Neural cell (in vitro differentiated cells): ENCODE measurements at regions not wholly inside any gene's neighbourhood (a gene's known extent, or its start where the extent isn't known, plus 50 kb on each side); places are given as distances from the start of the nearest gene placed in this dataset.

Experiments
- POLR2AphosphoS5 ChIP-seq: IDR thresholded peaks from 2 replicates; pipeline ENCODE4 v1.6.1; 2012
- RAD21 ChIP-seq: fragments of 450-650 bp; conservative IDR thresholded peaks from 2 replicates; pipeline ENCODE4 v1.6.1; 2014; ENCODE audit warnings: antibody characterized with exemption, mild to moderate bottlenecking, moderate library complexity
- TAF1 ChIP-seq: IDR thresholded peaks from 2 replicates; pipeline ENCODE4 v1.6.1; 2012; ENCODE audit warnings: low read depth
- TF ChIP-seq, protein P1 (sequence below): fragments of 450-650 bp; IDR thresholded peaks from 2 replicates; pipeline ENCODE4 v1.5.1; 2014; ENCODE audit warnings: antibody characterized with exemption, mild to moderate bottlenecking, moderate library complexity; ENCODE audit not compliant: poor library complexity, severe bottlenecking
- TF ChIP-seq, protein P2 (sequence below): IDR thresholded peaks from 2 replicates; pipeline ENCODE4 v1.6.1; 2012; ENCODE audit warnings: borderline replicate concordance

DNA sequence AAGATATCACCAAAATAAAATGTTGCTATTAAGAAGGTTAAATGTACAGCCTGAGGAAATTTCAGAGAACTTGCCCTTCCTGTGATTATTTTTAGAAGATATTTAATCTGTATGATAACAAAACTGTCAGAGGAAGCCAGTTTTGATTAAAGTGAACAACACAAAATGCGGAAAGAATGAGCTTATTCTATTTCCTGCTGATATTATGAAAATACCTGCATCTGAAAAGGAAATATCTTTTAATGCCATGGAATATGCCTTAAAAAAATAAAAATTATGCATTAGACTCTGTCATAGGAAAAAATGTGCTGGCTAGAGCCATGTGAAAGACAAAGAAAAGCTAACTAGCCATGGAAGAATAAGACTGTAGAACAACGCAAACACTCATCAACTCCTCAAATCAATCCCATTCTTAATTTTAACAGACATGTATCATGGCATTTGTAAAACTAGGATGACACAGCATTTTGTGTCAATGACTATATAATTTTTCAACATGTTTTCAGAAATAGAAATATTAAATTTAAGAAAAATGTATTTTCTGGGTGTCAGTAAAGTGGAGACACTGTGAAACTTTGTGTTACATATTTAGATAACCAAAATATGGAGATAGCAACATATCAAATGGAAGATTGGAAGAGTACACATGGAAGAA lies 1768.2 kb downstream of the SUCLG1 start:
- TF ChIP-seq POLR2AphosphoS5 (no peak), TAF1 (no peak), RAD21 (no peak)
- TF ChIP-seq, protein P1, sequence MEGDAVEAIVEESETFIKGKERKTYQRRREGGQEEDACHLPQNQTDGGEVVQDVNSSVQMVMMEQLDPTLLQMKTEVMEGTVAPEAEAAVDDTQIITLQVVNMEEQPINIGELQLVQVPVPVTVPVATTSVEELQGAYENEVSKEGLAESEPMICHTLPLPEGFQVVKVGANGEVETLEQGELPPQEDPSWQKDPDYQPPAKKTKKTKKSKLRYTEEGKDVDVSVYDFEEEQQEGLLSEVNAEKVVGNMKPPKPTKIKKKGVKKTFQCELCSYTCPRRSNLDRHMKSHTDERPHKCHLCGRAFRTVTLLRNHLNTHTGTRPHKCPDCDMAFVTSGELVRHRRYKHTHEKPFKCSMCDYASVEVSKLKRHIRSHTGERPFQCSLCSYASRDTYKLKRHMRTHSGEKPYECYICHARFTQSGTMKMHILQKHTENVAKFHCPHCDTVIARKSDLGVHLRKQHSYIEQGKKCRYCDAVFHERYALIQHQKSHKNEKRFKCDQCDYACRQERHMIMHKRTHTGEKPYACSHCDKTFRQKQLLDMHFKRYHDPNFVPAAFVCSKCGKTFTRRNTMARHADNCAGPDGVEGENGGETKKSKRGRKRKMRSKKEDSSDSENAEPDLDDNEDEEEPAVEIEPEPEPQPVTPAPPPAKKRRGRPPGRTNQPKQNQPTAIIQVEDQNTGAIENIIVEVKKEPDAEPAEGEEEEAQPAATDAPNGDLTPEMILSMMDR = no peak
- TF ChIP-seq, protein P2, sequence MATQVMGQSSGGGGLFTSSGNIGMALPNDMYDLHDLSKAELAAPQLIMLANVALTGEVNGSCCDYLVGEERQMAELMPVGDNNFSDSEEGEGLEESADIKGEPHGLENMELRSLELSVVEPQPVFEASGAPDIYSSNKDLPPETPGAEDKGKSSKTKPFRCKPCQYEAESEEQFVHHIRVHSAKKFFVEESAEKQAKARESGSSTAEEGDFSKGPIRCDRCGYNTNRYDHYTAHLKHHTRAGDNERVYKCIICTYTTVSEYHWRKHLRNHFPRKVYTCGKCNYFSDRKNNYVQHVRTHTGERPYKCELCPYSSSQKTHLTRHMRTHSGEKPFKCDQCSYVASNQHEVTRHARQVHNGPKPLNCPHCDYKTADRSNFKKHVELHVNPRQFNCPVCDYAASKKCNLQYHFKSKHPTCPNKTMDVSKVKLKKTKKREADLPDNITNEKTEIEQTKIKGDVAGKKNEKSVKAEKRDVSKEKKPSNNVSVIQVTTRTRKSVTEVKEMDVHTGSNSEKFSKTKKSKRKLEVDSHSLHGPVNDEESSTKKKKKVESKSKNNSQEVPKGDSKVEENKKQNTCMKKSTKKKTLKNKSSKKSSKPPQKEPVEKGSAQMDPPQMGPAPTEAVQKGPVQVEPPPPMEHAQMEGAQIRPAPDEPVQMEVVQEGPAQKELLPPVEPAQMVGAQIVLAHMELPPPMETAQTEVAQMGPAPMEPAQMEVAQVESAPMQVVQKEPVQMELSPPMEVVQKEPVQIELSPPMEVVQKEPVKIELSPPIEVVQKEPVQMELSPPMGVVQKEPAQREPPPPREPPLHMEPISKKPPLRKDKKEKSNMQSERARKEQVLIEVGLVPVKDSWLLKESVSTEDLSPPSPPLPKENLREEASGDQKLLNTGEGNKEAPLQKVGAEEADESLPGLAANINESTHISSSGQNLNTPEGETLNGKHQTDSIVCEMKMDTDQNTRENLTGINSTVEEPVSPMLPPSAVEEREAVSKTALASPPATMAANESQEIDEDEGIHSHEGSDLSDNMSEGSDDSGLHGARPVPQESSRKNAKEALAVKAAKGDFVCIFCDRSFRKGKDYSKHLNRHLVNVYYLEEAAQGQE = no peak
